PC-9 (cell line): ENCODE measurements at regions not wholly inside any gene's neighbourhood (a gene's known extent, or its start where the extent isn't known, plus 50 kb on each side); places are given as distances from the start of the nearest gene placed in this dataset.

ENCODE experiments used
- BruUV-seq: library from RNA; stranded (reverse); fragments of 400-500 nt; replicated peaks from 2 replicates; lab custom pipeline; 2021; lab: Mats Ljungman, UMichigan
- CTCF ChIA-PET: fragments of 300-600 bp; sonication (Branson Sonifier 250); formaldehyde crosslinking; loops from one replicate; lab custom pipeline; 2022; ENCODE audit warnings: antibody characterized with exemption; lab: Charles Lee
- POLR2A ChIA-PET: fragments of 300-600 bp; sonication (Branson Sonifier 250); formaldehyde crosslinking; loops from one replicate; lab custom pipeline; 2022; ENCODE audit warnings: antibody characterized with exemption; ENCODE audit not compliant: unreplicated experiment; lab: Charles Lee
- DNase-seq, 2 experiments: peaks; one replicate each; pipeline versions ENCODE4 v3.0.0 to v3.0.0-alpha.2; 2015 to 2022; ENCODE audit warnings: mixed read lengths in 1 of 2
- H2AFZ ChIP-seq: fragments of 200-600 bp; sonication (generic); 2 replicates; pipeline ENCODE4 v1.8.1; 2017; ENCODE audit warnings: antibody characterized with exemption
- H3F3A ChIP-seq: fragments of 200-600 bp; sonication (generic); 2 replicates; pipeline ENCODE4 v1.8.1; 2017; ENCODE audit warnings: antibody characterized with exemption, mild to moderate bottlenecking, low read depth; ENCODE audit not compliant: insufficient read depth
- H3K27ac ChIP-seq: fragments of 200-600 bp; sonication (generic); 2 replicates; pipeline ENCODE4 v1.6.1; 2016; ENCODE audit warnings: mixed run types
- H3K27me3 ChIP-seq: fragments of 200-600 bp; sonication (generic); 2 replicates; pipeline ENCODE4 v1.6.1; 2016; ENCODE audit warnings: low read depth, mixed run types; ENCODE audit not compliant: insufficient read depth
- H3K36me3 ChIP-seq: fragments of 200-600 bp; sonication (generic); 2 replicates; pipeline ENCODE4 v1.6.1; 2016; ENCODE audit warnings: low read depth, mixed run types
- H3K4me1 ChIP-seq: fragments of 200-600 bp; sonication (generic); replicated peaks from 2 replicates; pipeline ENCODE4 v1.6.1; 2016; ENCODE audit warnings: mixed run types; ENCODE audit not compliant: insufficient read depth
- H3K4me2 ChIP-seq: fragments of 200-600 bp; sonication (generic); 2 replicates; pipeline ENCODE4 v1.6.1; 2017; ENCODE audit warnings: mixed run types
- H3K4me3 ChIP-seq: fragments of 200-600 bp; sonication (generic); 2 replicates; pipeline ENCODE4 v1.6.1; 2016; ENCODE audit warnings: mixed run types
- H3K79me2 ChIP-seq: fragments of 200-600 bp; sonication (generic); 2 replicates; pipeline ENCODE4 v1.6.1; 2017; ENCODE audit warnings: low read depth, mixed run types
- H3K9me2 ChIP-seq: fragments of 200-600 bp; sonication (generic); 2 replicates; pipeline ENCODE4 v1.8.1; 2017; ENCODE audit warnings: mild to moderate bottlenecking; ENCODE audit not compliant: insufficient read depth
- H3K9me3 ChIP-seq: fragments of 200-600 bp; sonication (generic); 2 replicates; pipeline ENCODE4 v1.8.1; 2016; ENCODE audit warnings: low read depth; ENCODE audit not compliant: insufficient read depth
- H4K20me1 ChIP-seq: fragments of 200-600 bp; sonication (generic); 2 replicates; pipeline ENCODE4 v1.8.1; 2017; ENCODE audit not compliant: insufficient read depth
- CTCF ChIP-seq: fragments of 200-600 bp; sonication (generic); conservative IDR thresholded peaks from 2 replicates; pipeline ENCODE4 v1.6.1; 2017; ENCODE audit warnings: mixed run types, antibody characterized with exemption, mild to moderate bottlenecking, moderate library complexity
- EZH2 ChIP-seq: fragments of 200-600 bp; sonication (generic); IDR thresholded peaks from 2 replicates; pipeline ENCODE4 v1.8.0; 2017; ENCODE audit warnings: antibody characterized with exemption, low read depth
- intact Hi-C: fragments of 100-400 bp; cut with micrococcal nuclease; formaldehyde crosslinking; loops from one replicate; pipeline ENCODE4 v1.10.0; 2022; ENCODE audit not compliant: unreplicated experiment

GRCh38 chr3:95442766-95443165 is 1371.6 kb upstream of the EPHA6 start:
- Histone ChIP-seq H3K4me2 (no peak overlapping the region), H3K4me1 (no peaks in the 10 kb centered on the region), H3F3A (no peaks in the 10 kb centered on the region), H3K79me2 (no peaks in the 10 kb centered on the region), H4K20me1 (no peaks in the 10 kb centered on the region), H3K9me3 (no peaks in the 10 kb centered on the region), H3K27me3 (no peaks in the 10 kb centered on the region), H2AFZ (no peak overlapping the region), H3K9me2 (no peaks in the 10 kb centered on the region), H3K27ac (no peak overlapping the region), H3K4me3 (no peak overlapping the region), H3K36me3 (no peaks in the 10 kb centered on the region)
- TF ChIP-seq CTCF (no peak), EZH2 (no peak)
- ChIA-PET CTCF (no interaction called here), POLR2A (no interaction called here)
- intact Hi-C loops, result no loop called here
- DNase-seq, result no peak
- no TSS peak for BruUV-seq

- Histone ChIP-seq H3K4me1 (no peaks in the 10 kb centered on the region), H3K9me2 (no peaks in the 10 kb centered on the region), H3K36me3 (no peaks in the 10 kb centered on the region), H4K20me1 (no peaks in the 10 kb centered on the region), H3K27ac (no peak overlapping the region), H3K4me2 (no peak overlapping the region), H3K27me3 (no peaks in the 10 kb centered on the region), H3K9me3 (no peaks in the 10 kb centered on the region), H3K4me3 (no peak overlapping the region), H3K79me2 (no peaks in the 10 kb centered on the region), H2AFZ (no peak overlapping the region), H3F3A (no peaks in the 10 kb centered on the region)
- BruUV-seq, result no TSS peak
- ChIA-PET CTCF (no interaction called here), POLR2A (no interaction called here)
- TF ChIP-seq EZH2 (no peak), CTCF (no peak)
- intact Hi-C loops, result no loop called here
- peak in 1 of 2 experiments; percentile 24 for DNase-seq
Measured at GRCh38 chr3:95449841-95450240, 1364.6 kb upstream of the EPHA6 start.

GRCh38 chr3:95453242-95453641 is 1361.2 kb upstream of the EPHA6 start:
- Histone ChIP-seq H3K9me3 (no peaks in the 10 kb centered on the region), H3K4me3 (no peak overlapping the region), H2AFZ (no peak overlapping the region), H3K4me2 (no peak overlapping the region), H3K79me2 (no peaks in the 10 kb centered on the region), H3K36me3 (no peaks in the 10 kb centered on the region), H3F3A (no peaks in the 10 kb centered on the region), H4K20me1 (no peaks in the 10 kb centered on the region), H3K27ac (no peak overlapping the region), H3K9me2 (no peaks in the 10 kb centered on the region), H3K4me1 (no peaks in the 10 kb centered on the region), H3K27me3 (no peaks in the 10 kb centered on the region)
- no peak for DNase-seq
- intact Hi-C loops, result no loop called here
- POLR2A ChIA-PET, result no interaction called here
- CTCF ChIA-PET, result no interaction called here
- no peak for TF ChIP-seq CTCF
- TF ChIP-seq EZH2, result no peak
- no TSS peak for BruUV-seq
